Chondrocyte (in vitro differentiated cells): ENCODE measurements at regions not wholly inside any gene's neighbourhood (a gene's known extent, or its start where the extent isn't known, plus 50 kb on each side); places are given as distances from the start of the nearest gene placed in this dataset.
A peak's percentile ranks its signal among the peaks of the same experiment; 100 is the strongest.

Experiments used
- DNase-seq: peaks from one replicate; pipeline ENCODE4 v3.0.0; 2021; ENCODE audit warnings: mixed read lengths, low spot score
- H3K27ac Mint-ChIP-seq: one replicate; pipeline ENCODE4 v1.8.0; 2021; ENCODE audit warnings: mild to moderate bottlenecking, moderate library complexity, mixed read lengths; ENCODE audit not compliant: unreplicated experiment
- H3K27me3 Mint-ChIP-seq: 2 replicates; pipeline ENCODE4 v1.8.0; 2021; ENCODE audit warnings: low read depth, mixed read lengths
- H3K36me3 Mint-ChIP-seq: 2 replicates; pipeline ENCODE4 v1.8.0; 2021; ENCODE audit warnings: low read depth, mixed read lengths
- H3K4me1 Mint-ChIP-seq: 2 replicates; pipeline ENCODE4 v1.8.0; 2021; ENCODE audit warnings: low read depth, mild to moderate bottlenecking, mixed read lengths
- H3K4me3 Mint-ChIP-seq: one replicate; pipeline ENCODE4 v1.8.0; 2021; ENCODE audit warnings: mild to moderate bottlenecking, moderate library complexity, mixed read lengths; ENCODE audit not compliant: unreplicated experiment
- H3K9me3 Mint-ChIP-seq: 2 replicates; pipeline ENCODE4 v1.8.0; 2021; ENCODE audit warnings: low read depth, mixed read lengths
- CTCF ChIP-seq: fragments of 200-600 bp; sonication (generic); IDR thresholded peaks from 2 replicates; pipeline ENCODE4 v1.5.0; 2021; ENCODE audit warnings: antibody characterized with exemption, mild to moderate bottlenecking, moderate library complexity

- H3K9me3 Mint-ChIP-seq, result no peaks in the 10 kb centered on the region
- H3K4me3 Mint-ChIP-seq, result no peak overlapping the region
- no peaks in the 10 kb centered on the region for H3K27me3 Mint-ChIP-seq
- no peak overlapping the region for H3K27ac Mint-ChIP-seq
- no peaks in the 10 kb centered on the region for H3K4me1 Mint-ChIP-seq
- H3K36me3 Mint-ChIP-seq, result peaks cover 3% of the 10 kb centered on the region
- TF ChIP-seq CTCF, result no peak
- DNase-seq, result no peak
These were observed 101.2 kb downstream of the RAB18 start for GRCh38 chr10:27605318-27605717.

- Mint-ChIP-seq H3K27ac (no peak overlapping the region), H3K4me1 (peaks cover 10% of the 10 kb centered on the region), H3K4me3 (no peak overlapping the region), H3K36me3 (peaks cover 2% of the 10 kb centered on the region), H3K9me3 (no peaks in the 10 kb centered on the region), H3K27me3 (no peaks in the 10 kb centered on the region)
- no peak for TF ChIP-seq CTCF
- no peak for DNase-seq
These were observed 103.5 kb downstream of the RAB18 start for GRCh38 chr10:27607591-27607990.

GRCh38 chr10:27611236-27611635, 107.1 kb downstream of the RAB18 start:
- H3K27me3 Mint-ChIP-seq, result no peaks in the 10 kb centered on the region
- H3K4me1 Mint-ChIP-seq, result peaks cover 23% of the 10 kb centered on the region
- H3K36me3 Mint-ChIP-seq, result no peaks in the 10 kb centered on the region
- no peak overlapping the region for H3K4me3 Mint-ChIP-seq
- H3K27ac Mint-ChIP-seq, result no peak overlapping the region
- no peak for DNase-seq
- no peaks in the 10 kb centered on the region for H3K9me3 Mint-ChIP-seq
- TF ChIP-seq CTCF, result no peak

- Mint-ChIP-seq H3K27ac (peak overlapping the region; percentile 28), H3K4me3 (no peak overlapping the region), H3K27me3 (no peaks in the 10 kb centered on the region), H3K9me3 (no peaks in the 10 kb centered on the region), H3K36me3 (no peaks in the 10 kb centered on the region), H3K4me1 (peaks cover 23% of the 10 kb centered on the region)
- TF ChIP-seq CTCF, result no peak
- no peak for DNase-seq
These were observed 107.8 kb downstream of the RAB18 start for GRCh38 chr10:27611744-27612550.

GRCh38 chr10:27612551-27613035, 108.5 kb downstream of the RAB18 start:
- DNase-seq, result no peak
- Mint-ChIP-seq H3K4me1 (peaks cover 23% of the 10 kb centered on the region), H3K4me3 (no peak overlapping the region), H3K27ac (no peak overlapping the region), H3K27me3 (no peaks in the 10 kb centered on the region), H3K36me3 (no peaks in the 10 kb centered on the region), H3K9me3 (no peaks in the 10 kb centered on the region)
- TF ChIP-seq CTCF, result no peak
